SK-N-SH treated with all-trans-retinoic acid at 6 μM for 48 hours (cell line): ENCODE measurements at regions not wholly inside any gene's neighbourhood (a gene's known extent, or its start where the extent isn't known, plus 50 kb on each side); places are given as distances from the start of the nearest gene placed in this dataset.

Experiments
- ATAC-seq: fragments of 200-7000 bp; cut with Tn5 transposase; 3 replicates; pipeline ENCODE4 v1.9.1; 2020; ENCODE audit warnings: mild to moderate bottlenecking, moderate library complexity
- ARNTL ChIP-seq: fragments of 450-650 bp; formaldehyde crosslinking; IDR thresholded peaks from 2 replicates; pipeline ENCODE4 v1.5.0; 2020; ENCODE audit warnings: low read depth, mild to moderate bottlenecking, moderate library complexity, borderline replicate concordance
- BACH2 ChIP-seq: fragments of 250-450 bp; sonication (Bioruptor Pico); IDR thresholded peaks from 2 replicates; pipeline ENCODE4 v1.9.0; 2021; ENCODE audit warnings: mild to moderate bottlenecking, borderline replicate concordance
- CSDC2 ChIP-seq: fragments of 250-450 bp; sonication (Bioruptor Pico); IDR thresholded peaks from 2 replicates; pipeline ENCODE4 v1.5.0; 2020; ENCODE audit warnings: mild to moderate bottlenecking, moderate library complexity
- ESRRG ChIP-seq: fragments of 250-450 bp; sonication (Bioruptor Pico); IDR thresholded peaks from 2 replicates; pipeline ENCODE4 v1.6.1; 2021; ENCODE audit warnings: mild to moderate bottlenecking
- GLIS3 ChIP-seq: fragments of 250-450 bp; sonication (Bioruptor Pico); IDR thresholded peaks from 2 replicates; pipeline ENCODE4 v1.5.0; 2020; ENCODE audit warnings: mild to moderate bottlenecking, moderate library complexity
- OSR1 ChIP-seq: fragments of 250-450 bp; sonication (Bioruptor Pico); IDR thresholded peaks from 2 replicates; pipeline ENCODE4 v1.8.0; 2022; ENCODE audit warnings: moderate library complexity, mild to moderate bottlenecking, inconsistent platforms
- PPARA ChIP-seq: fragments of 250-450 bp; sonication (Bioruptor Pico); IDR thresholded peaks from 2 replicates; pipeline ENCODE4 v1.5.0; 2020; ENCODE audit warnings: mild to moderate bottlenecking, borderline replicate concordance
- SNAI2 ChIP-seq: fragments of 250-450 bp; sonication (Bioruptor Pico); IDR thresholded peaks from 2 replicates; pipeline ENCODE4 v1.5.0; 2020; ENCODE audit warnings: mild to moderate bottlenecking, moderate library complexity
- TCF4 ChIP-seq: fragments of 250-450 bp; sonication (Bioruptor Pico); IDR thresholded peaks from 2 replicates; pipeline ENCODE4 v1.8.0; 2021; ENCODE audit warnings: mild to moderate bottlenecking, moderate library complexity, borderline replicate concordance
- TOX ChIP-seq: fragments of 250-450 bp; sonication (Bioruptor Pico); IDR thresholded peaks from 2 replicates; pipeline ENCODE4 v1.8.0; 2021; ENCODE audit warnings: mild to moderate bottlenecking, moderate library complexity, borderline replicate concordance
- ZC3H10 ChIP-seq: fragments of 250-450 bp; sonication (Bioruptor Pico); IDR thresholded peaks from 2 replicates; pipeline ENCODE4 v1.5.1; 2021; ENCODE audit warnings: mild to moderate bottlenecking, moderate library complexity
- ZFP3 ChIP-seq: fragments of 250-450 bp; sonication (Bioruptor Pico); IDR thresholded peaks from 2 replicates; pipeline ENCODE4 v1.5.0; 2020; ENCODE audit warnings: mild to moderate bottlenecking, moderate library complexity
- ZFP30 ChIP-seq: fragments of 450-650 bp; formaldehyde crosslinking; IDR thresholded peaks from 2 replicates; pipeline ENCODE4 v1.5.0; 2022; ENCODE audit warnings: mild to moderate bottlenecking, moderate library complexity
- ZNF565 ChIP-seq: fragments of 450-650 bp; formaldehyde crosslinking; conservative IDR thresholded peaks from 2 replicates; pipeline ENCODE4 v1.5.0; 2020; ENCODE audit warnings: low read depth, mild to moderate bottlenecking, moderate library complexity
- ZNF70 ChIP-seq: fragments of 450-650 bp; formaldehyde crosslinking; IDR thresholded peaks from 2 replicates; pipeline ENCODE4 v1.5.0; 2020; ENCODE audit warnings: mild to moderate bottlenecking, moderate library complexity
- ZNF8 ChIP-seq: fragments of 450-650 bp; formaldehyde crosslinking; IDR thresholded peaks from 2 replicates; pipeline ENCODE4 v1.5.0; 2020; ENCODE audit warnings: mild to moderate bottlenecking, moderate library complexity
- TF ChIP-seq, protein P1 (sequence below): fragments of 250-450 bp; sonication (Bioruptor Pico); IDR thresholded peaks from 2 replicates; pipeline ENCODE4 v1.8.0; 2021; ENCODE audit warnings: low read depth, mild to moderate bottlenecking, moderate library complexity, borderline replicate concordance
- TF ChIP-seq, protein P2 (sequence below): fragments of 250-450 bp; sonication (Bioruptor Pico); IDR thresholded peaks from 2 replicates; pipeline ENCODE4 v1.8.0; 2020; ENCODE audit warnings: mild to moderate bottlenecking, moderate library complexity, borderline replicate concordance
- TF ChIP-seq, protein P3 (sequence below): fragments of 250-450 bp; sonication (Bioruptor Pico); IDR thresholded peaks from 2 replicates; pipeline ENCODE4 v1.5.1; 2021; ENCODE audit warnings: mild to moderate bottlenecking, moderate library complexity
- TF ChIP-seq, protein P4 (sequence below): fragments of 250-450 bp; sonication (Bioruptor Pico); IDR thresholded peaks from 2 replicates; pipeline ENCODE4 v1.5.1; 2020; ENCODE audit warnings: low read depth, mild to moderate bottlenecking, moderate library complexity

DNA sequence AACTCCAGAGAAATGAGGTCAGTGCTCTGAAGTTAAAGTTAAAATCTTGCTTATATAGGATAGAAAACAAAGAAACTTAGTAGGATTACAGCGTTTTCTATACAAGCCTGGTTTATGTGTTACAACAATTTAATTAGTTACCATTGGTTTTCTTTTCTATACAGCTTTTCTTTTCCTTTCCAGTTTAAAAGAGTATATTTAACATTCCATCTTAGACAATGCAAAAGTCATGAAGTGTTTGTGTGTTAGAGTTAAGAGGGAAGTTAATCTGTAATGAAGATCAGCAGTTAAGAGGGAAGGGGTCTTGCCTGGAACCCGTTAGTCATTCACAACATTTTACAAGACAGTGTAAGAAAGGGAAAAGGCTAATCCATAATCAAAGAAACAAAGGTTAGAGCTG is 338.3 kb downstream of the OTUD1 start:
- ATAC-seq, result no peak
- TF ChIP-seq TCF4 (CRISPR knock-in tag) (no peak), SNAI2 (CRISPR knock-in tag) (no peak)
- TF ChIP-seq, protein P1, sequence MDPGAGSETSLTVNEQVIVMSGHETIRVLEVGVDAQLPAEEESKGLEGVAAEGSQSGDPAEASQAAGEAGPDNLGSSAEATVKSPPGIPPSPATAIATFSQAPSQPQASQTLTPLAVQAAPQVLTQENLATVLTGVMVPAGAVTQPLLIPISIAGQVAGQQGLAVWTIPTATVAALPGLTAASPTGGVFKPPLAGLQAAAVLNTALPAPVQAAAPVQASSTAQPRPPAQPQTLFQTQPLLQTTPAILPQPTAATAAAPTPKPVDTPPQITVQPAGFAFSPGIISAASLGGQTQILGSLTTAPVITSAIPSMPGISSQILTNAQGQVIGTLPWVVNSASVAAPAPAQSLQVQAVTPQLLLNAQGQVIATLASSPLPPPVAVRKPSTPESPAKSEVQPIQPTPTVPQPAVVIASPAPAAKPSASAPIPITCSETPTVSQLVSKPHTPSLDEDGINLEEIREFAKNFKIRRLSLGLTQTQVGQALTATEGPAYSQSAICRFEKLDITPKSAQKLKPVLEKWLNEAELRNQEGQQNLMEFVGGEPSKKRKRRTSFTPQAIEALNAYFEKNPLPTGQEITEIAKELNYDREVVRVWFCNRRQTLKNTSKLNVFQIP (CRISPR knock-in tag), result no peak
- TF ChIP-seq, all 23 proteins: peak for 0

DNA sequence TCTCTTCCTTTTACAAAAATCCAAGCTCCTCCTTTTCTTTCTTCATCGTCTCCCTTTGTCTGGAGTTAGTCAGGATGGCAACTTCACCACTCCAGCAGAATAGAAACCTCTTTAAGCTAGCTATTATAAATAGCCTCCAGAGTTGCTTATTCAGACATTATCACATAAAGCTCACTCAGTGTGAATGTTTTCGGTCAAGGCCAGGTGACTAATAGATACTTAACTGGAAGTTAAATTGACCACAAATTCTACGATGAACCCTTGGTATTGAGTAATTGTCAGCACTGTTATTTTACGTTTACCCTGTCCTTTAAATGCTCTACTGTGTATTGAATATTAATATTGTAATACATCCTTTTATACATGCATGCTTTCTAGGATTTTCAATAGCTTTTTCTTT is 340.4 kb downstream of the OTUD1 start:
- TF ChIP-seq, protein P2, sequence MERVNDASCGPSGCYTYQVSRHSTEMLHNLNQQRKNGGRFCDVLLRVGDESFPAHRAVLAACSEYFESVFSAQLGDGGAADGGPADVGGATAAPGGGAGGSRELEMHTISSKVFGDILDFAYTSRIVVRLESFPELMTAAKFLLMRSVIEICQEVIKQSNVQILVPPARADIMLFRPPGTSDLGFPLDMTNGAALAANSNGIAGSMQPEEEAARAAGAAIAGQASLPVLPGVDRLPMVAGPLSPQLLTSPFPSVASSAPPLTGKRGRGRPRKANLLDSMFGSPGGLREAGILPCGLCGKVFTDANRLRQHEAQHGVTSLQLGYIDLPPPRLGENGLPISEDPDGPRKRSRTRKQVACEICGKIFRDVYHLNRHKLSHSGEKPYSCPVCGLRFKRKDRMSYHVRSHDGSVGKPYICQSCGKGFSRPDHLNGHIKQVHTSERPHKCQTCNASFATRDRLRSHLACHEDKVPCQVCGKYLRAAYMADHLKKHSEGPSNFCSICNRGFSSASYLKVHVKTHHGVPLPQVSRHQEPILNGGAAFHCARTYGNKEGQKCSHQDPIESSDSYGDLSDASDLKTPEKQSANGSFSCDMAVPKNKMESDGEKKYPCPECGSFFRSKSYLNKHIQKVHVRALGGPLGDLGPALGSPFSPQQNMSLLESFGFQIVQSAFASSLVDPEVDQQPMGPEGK, result no peak
- TF ChIP-seq OSR1 (CRISPR knock-in tag), result no peak
- no peak for TF ChIP-seq SNAI2 (CRISPR knock-in tag)
- ATAC-seq, result no peak

DNA sequence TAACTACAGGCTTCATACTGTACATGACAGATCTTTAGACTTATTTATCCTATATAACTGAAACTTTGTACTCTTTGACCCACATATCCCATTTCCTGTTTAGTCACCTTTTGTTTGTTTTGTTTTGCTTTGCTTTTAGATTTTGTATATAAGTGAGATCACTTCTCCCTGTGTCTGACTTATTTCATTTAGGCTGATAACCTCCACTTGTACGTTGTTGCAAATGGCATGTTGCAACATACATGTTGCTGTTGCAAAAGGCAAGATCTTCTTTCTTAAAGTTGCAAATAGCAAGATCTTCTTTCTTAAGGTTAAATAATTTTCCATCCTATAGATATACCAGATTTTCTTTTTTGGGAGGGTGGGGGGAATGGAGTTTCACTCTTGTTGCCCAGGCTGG is 341.5 kb downstream of the OTUD1 start:
- TF ChIP-seq SNAI2 (CRISPR knock-in tag) (no peak), ZNF565 (CRISPR knock-in tag) (no peak), ZNF8 (CRISPR knock-in tag) (no peak), TCF4 (CRISPR knock-in tag) (no peak), CSDC2 (CRISPR knock-in tag) (no peak), ZFP30 (no peak), ZC3H10 (CRISPR knock-in tag) (no peak), PPARA (CRISPR knock-in tag) (no peak), OSR1 (CRISPR knock-in tag) (no peak), BACH2 (no peak), ARNTL (CRISPR knock-in tag) (no peak), ESRRG (CRISPR knock-in tag) (no peak), TOX (CRISPR knock-in tag) (no peak)
- TF ChIP-seq, protein P1 (CRISPR knock-in tag), result no peak
- TF ChIP-seq, protein P3, sequence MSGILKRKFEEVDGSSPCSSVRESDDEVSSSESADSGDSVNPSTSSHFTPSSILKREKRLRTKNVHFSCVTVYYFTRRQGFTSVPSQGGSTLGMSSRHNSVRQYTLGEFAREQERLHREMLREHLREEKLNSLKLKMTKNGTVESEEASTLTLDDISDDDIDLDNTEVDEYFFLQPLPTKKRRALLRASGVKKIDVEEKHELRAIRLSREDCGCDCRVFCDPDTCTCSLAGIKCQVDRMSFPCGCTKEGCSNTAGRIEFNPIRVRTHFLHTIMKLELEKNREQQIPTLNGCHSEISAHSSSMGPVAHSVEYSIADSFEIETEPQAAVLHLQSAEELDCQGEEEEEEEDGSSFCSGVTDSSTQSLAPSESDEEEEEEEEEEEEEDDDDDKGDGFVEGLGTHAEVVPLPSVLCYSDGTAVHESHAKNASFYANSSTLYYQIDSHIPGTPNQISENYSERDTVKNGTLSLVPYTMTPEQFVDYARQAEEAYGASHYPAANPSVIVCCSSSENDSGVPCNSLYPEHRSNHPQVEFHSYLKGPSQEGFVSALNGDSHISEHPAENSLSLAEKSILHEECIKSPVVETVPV, result no peak
- TF ChIP-seq, protein P4, sequence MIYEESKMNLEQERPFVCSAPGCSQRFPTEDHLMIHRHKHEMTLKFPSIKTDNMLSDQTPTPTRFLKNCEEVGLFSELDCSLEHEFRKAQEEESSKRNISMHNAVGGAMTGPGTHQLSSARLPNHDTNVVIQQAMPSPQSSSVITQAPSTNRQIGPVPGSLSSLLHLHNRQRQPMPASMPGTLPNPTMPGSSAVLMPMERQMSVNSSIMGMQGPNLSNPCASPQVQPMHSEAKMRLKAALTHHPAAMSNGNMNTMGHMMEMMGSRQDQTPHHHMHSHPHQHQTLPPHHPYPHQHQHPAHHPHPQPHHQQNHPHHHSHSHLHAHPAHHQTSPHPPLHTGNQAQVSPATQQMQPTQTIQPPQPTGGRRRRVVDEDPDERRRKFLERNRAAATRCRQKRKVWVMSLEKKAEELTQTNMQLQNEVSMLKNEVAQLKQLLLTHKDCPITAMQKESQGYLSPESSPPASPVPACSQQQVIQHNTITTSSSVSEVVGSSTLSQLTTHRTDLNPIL (CRISPR knock-in tag), result no peak
- ATAC-seq, result no peak

DNA sequence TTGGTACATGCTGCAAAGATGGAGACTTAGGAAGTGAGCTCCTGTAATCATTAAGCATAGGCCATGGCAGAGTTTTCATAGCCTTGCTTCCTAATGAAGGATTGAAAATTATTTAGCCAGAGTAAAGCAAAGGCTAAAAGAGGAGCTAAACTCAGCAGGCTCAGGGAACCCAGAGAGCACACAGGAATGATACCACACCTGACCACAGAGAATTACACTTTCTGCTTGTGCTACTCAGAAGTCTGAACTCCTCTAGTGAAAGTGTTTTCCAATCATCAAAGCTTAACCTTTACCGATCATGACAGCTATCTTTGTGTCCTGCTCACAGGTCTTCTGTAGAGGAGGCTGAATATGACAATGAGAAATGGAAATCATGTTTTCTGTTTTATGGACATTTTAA is 347.7 kb downstream of the OTUD1 start:
- TF ChIP-seq ARNTL (CRISPR knock-in tag) (no peak), ESRRG (CRISPR knock-in tag) (no peak), TCF4 (CRISPR knock-in tag) (no peak), ZC3H10 (CRISPR knock-in tag) (no peak), SNAI2 (CRISPR knock-in tag) (no peak), GLIS3 (CRISPR knock-in tag) (no peak), TOX (CRISPR knock-in tag) (no peak), ZFP30 (no peak), ZNF70 (CRISPR knock-in tag) (no peak), ZFP3 (no peak), CSDC2 (CRISPR knock-in tag) (no peak), BACH2 (no peak)
- TF ChIP-seq, protein P1 (CRISPR knock-in tag), result no peak
- TF ChIP-seq, protein P3, result no peak
- TF ChIP-seq, protein P4 (CRISPR knock-in tag), result no peak
- TF ChIP-seq, all 23 proteins: peak for 0

More for the DNA sequence above, 347.7 kb downstream of the OTUD1 start:
- ATAC-seq, result no peak
